ENCODE measurements at regions not wholly inside any gene's neighbourhood (a gene's known extent, or its start where the extent isn't known, plus 50 kb on each side); places are given as distances from the start of the nearest gene placed in this dataset.

DNA sequence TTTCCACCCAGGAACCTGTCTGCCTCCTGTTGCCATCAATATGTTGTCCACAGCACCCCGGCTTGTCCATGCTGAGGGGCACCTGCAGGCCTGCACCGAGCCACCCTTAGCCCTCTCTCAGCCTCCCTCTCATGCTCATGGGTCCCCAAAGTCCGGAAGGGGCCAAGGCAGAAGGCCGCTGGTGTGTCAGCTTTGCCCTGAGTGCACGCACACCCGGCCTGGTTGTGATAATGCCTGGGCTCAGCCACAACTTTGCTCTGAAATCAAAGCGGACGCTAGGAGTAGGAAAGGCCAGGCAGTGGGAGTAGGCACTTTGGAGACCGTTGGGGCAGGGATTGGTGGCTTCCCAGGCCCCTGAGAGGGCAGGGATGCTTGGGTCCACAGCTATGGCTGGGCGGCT is 201.8 kb upstream of the NUDT12 start:
- H3K4me3 ChIP-seq (ENCODE audit: low read depth, low read length) = no peak overlapping the region
- TF ChIP-seq, protein P1, sequence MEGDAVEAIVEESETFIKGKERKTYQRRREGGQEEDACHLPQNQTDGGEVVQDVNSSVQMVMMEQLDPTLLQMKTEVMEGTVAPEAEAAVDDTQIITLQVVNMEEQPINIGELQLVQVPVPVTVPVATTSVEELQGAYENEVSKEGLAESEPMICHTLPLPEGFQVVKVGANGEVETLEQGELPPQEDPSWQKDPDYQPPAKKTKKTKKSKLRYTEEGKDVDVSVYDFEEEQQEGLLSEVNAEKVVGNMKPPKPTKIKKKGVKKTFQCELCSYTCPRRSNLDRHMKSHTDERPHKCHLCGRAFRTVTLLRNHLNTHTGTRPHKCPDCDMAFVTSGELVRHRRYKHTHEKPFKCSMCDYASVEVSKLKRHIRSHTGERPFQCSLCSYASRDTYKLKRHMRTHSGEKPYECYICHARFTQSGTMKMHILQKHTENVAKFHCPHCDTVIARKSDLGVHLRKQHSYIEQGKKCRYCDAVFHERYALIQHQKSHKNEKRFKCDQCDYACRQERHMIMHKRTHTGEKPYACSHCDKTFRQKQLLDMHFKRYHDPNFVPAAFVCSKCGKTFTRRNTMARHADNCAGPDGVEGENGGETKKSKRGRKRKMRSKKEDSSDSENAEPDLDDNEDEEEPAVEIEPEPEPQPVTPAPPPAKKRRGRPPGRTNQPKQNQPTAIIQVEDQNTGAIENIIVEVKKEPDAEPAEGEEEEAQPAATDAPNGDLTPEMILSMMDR (IDR thresholded peaks at IDR 0.05; ENCODE audit: insufficient read depth, low read length, poor library complexity, severe bottlenecking) = no peak
- no peaks in the 10 kb centered on the region for H3K36me3 ChIP-seq (ENCODE audit: control insufficient read depth, insufficient read depth, low read length)
- no peaks in the 10 kb centered on the region for H3K27me3 ChIP-seq (ENCODE audit: control insufficient read depth, insufficient read depth, low read length)
- DNase-seq (ENCODE audit: low read depth) = no peak

DNA sequence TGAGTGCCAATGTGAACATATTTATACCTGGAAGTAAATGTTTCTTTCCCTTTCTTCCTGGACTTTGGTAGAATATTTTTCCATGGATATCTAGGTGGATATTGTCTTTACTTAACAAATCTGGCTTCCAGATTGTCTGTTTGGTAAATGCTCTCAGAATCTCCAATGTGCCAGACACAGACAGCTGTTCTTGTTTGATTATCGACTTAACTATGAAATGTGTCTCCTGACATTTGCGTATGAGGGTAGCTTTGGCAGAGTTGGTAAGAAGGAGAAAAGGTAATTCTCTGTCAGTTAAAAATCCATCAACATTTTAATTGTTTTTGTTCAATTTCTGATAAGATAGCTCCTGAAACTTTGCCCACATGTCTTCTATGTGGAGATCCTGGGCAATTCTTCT is 196.4 kb upstream of the NUDT12 start:
- no peak for DNase-seq (ENCODE audit: low read depth)
- H3K36me3 ChIP-seq (ENCODE audit: control insufficient read depth, insufficient read depth, low read length) = no peaks in the 10 kb centered on the region
- no peaks in the 10 kb centered on the region for H3K27me3 ChIP-seq (ENCODE audit: control insufficient read depth, insufficient read depth, low read length)
- H3K4me3 ChIP-seq (ENCODE audit: low read depth, low read length) = no peak overlapping the region
- TF ChIP-seq, protein P1 (IDR thresholded peaks at IDR 0.05; ENCODE audit: insufficient read depth, low read length, poor library complexity, severe bottlenecking) = no peak

DNA sequence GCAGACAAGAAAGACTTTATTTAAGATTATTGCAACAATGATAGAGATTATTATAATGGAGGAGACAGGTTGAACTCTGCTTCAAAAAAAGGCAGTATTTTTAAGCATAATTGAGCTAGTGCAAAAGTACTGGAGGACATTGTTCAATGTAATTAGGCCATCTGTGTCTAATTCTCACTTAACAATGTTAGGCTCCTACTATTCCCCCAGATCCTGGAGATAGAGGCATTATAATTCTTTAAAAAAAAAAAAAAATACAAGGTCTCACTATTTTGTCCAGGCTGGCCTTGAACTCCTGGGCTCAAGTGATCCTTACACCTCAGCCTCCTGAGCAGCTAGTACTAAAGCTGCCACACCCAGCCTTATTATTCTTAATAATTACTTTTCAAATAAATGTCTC is 193.4 kb upstream of the NUDT12 start:
- Histone ChIP-seq H3K36me3 (ENCODE audit: control insufficient read depth, insufficient read depth, low read length) (no peaks in the 10 kb centered on the region), H3K4me3 (ENCODE audit: low read depth, low read length) (no peak overlapping the region), H3K27me3 (ENCODE audit: control insufficient read depth, insufficient read depth, low read length) (no peaks in the 10 kb centered on the region)
- DNase-seq (ENCODE audit: low read depth) = no peak
- TF ChIP-seq, protein P1 (IDR thresholded peaks at IDR 0.05; ENCODE audit: insufficient read depth, low read length, poor library complexity, severe bottlenecking) = no peak

DNA sequence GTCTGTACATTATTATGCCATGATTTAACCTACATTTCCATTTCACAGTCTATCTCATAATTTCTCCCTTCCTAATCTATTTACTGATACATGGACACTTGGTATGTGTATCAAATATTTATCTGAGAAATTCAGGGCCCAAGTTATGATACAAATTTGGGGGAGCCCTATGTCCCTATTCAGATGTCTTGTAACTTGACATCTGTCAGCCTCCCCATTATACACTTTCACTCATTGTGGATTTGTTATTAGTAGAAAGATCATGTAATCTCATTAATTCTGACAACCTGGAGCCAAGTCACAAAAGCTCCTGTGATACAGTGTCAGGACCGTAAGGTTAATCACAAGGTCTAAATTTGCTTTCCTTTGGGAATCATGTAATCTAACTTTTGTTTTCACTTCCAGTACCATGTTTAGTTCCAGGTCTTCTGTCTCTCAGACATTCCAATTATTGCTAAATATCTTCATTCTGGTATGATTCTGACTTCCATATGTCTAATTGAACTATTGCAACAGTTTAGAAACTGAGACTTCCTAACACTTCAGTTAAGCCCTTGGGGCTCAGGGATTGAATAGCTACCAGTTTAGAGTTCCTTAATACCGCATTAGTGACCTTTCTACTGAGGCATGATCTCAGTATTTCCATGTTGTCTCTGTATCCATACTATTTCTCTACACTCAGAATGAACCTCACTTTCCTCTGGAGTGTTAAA is 182.9 kb upstream of the NUDT12 start:
- DNase-seq (ENCODE audit: low read depth) = no peak
- Histone ChIP-seq H3K27me3 (ENCODE audit: control insufficient read depth, insufficient read depth, low read length) (no peaks in the 10 kb centered on the region), H3K36me3 (ENCODE audit: control insufficient read depth, insufficient read depth, low read length) (no peaks in the 10 kb centered on the region), H3K4me3 (ENCODE audit: low read depth, low read length) (no peak overlapping the region)
- TF ChIP-seq, protein P1 (IDR thresholded peaks at IDR 0.05; ENCODE audit: insufficient read depth, low read length, poor library complexity, severe bottlenecking) = no peak

DNA sequence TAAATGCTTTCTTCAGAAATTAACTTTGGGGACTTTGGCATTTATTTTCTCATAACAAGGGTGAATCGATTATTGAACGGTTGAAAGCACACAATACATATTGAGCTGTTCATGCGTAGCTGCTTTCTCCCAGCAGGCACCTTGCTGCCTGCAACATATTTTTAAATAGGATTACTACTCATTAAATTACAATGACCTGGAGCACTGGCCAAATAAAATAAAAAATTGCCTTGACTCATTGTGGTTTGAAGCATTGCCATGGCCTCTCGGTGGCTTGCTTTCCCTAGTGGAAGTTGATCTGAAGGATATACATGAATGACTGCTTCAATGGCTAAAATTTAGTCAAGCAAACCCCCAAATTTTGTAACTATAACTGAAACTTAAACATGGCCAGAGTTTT is 181.6 kb upstream of the NUDT12 start:
- H3K4me3 ChIP-seq (ENCODE audit: low read depth, low read length) = no peak overlapping the region
- TF ChIP-seq, protein P1 (IDR thresholded peaks at IDR 0.05; ENCODE audit: insufficient read depth, low read length, poor library complexity, severe bottlenecking) = no peak
- no peaks in the 10 kb centered on the region for H3K36me3 ChIP-seq (ENCODE audit: control insufficient read depth, insufficient read depth, low read length)
- no peaks in the 10 kb centered on the region for H3K27me3 ChIP-seq (ENCODE audit: control insufficient read depth, insufficient read depth, low read length)
- peak; percentile 28 for DNase-seq (ENCODE audit: low read depth)

DNA sequence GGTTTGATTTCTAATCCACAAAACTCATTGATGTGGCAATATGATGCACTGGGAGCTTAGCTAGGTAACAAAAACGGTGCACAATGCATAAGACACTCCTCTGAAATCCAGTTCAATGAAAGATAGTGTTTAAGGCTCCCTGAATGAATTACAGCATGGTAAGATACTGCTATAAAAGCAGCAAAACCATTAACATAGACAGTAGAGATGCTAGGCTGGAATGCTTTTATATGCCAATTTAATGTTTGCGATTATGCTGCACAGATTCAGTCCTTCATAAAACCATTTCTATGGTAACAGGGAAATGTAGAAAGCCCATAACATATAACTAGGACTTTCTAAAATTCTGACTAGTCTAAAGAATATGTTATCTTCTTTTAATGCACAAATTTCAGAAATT is 180.8 kb upstream of the NUDT12 start:
- Histone ChIP-seq H3K36me3 (ENCODE audit: control insufficient read depth, insufficient read depth, low read length) (no peaks in the 10 kb centered on the region), H3K4me3 (ENCODE audit: low read depth, low read length) (no peak overlapping the region), H3K27me3 (ENCODE audit: control insufficient read depth, insufficient read depth, low read length) (no peaks in the 10 kb centered on the region)
- DNase-seq (ENCODE audit: low read depth) = no peak
- TF ChIP-seq, protein P1 (IDR thresholded peaks at IDR 0.05; ENCODE audit: insufficient read depth, low read length, poor library complexity, severe bottlenecking) = no peak
